Loucy (cell line): ENCODE measurements at regions not wholly inside any gene's neighbourhood (a gene's known extent, or its start where the extent isn't known, plus 50 kb on each side); places are given as distances from the start of the nearest gene placed in this dataset.

ENCODE experiments used
- H2AFZ ChIP-seq: fragments of 200-600 bp; sonication (generic); 2 replicates; pipeline ENCODE4 v1.6.0; 2016; ENCODE audit warnings: antibody characterized with exemption, mild to moderate bottlenecking, low read length, moderate library complexity
- H3F3A ChIP-seq: fragments of 200-600 bp; 2 replicates; pipeline ENCODE4 v1.6.0; 2016; ENCODE audit warnings: antibody characterized with exemption, low read depth, mild to moderate bottlenecking
- H3K27me3 ChIP-seq: fragments of 200-600 bp; sonication (generic); 2 replicates; pipeline ENCODE4 v1.6.1; 2014; ENCODE audit warnings: low read length, mild to moderate bottlenecking; ENCODE audit not compliant: insufficient read depth, poor library complexity, severe bottlenecking
- H3K36me3 ChIP-seq: fragments of 200-600 bp; sonication (generic); 2 replicates; pipeline ENCODE4 v1.6.1; 2016; ENCODE audit warnings: low read length; ENCODE audit not compliant: insufficient read depth
- H3K4me1 ChIP-seq: fragments of 200-600 bp; sonication (generic); 2 replicates; pipeline ENCODE4 v1.5.1; 2014; ENCODE audit warnings: low read length, mild to moderate bottlenecking; ENCODE audit not compliant: insufficient read depth, poor library complexity, severe bottlenecking
- H3K4me2 ChIP-seq: fragments of 200-600 bp; sonication (generic); 2 replicates; pipeline ENCODE4 v1.6.0; 2014; ENCODE audit warnings: antibody characterized with exemption, low read length, low read depth, mild to moderate bottlenecking; ENCODE audit not compliant: poor library complexity, severe bottlenecking
- H3K4me3 ChIP-seq: fragments of 200-600 bp; sonication (generic); 2 replicates; pipeline ENCODE4 v1.5.1; 2014; ENCODE audit warnings: low read length, mild to moderate bottlenecking, mixed read lengths; ENCODE audit not compliant: poor library complexity, severe bottlenecking
- H3K79me2 ChIP-seq: fragments of 200-600 bp; sonication (generic); 2 replicates; pipeline ENCODE4 v1.6.1; 2014; ENCODE audit warnings: low read length; ENCODE audit not compliant: insufficient read depth
- H3K9ac ChIP-seq: fragments of 200-600 bp; sonication (generic); 2 replicates; pipeline ENCODE4 v1.6.0; 2014; ENCODE audit warnings: mild to moderate bottlenecking, low read depth, low read length, moderate library complexity; ENCODE audit not compliant: poor library complexity, severe bottlenecking
- H3K9me2 ChIP-seq: fragments of 200-600 bp; sonication (generic); replicated peaks from 2 replicates; pipeline ENCODE4 v1.6.1; 2016; ENCODE audit warnings: low read depth, low read length, mixed read lengths
- H3K9me3 ChIP-seq: fragments of 200-600 bp; sonication (generic); 2 replicates; pipeline ENCODE4 v1.6.1; 2014; ENCODE audit warnings: mild to moderate bottlenecking, antibody characterized with exemption, low read length, low read depth; ENCODE audit not compliant: insufficient read depth
- H4K20me1 ChIP-seq: fragments of 200-600 bp; sonication (generic); 2 replicates; pipeline ENCODE4 v1.6.0; 2014; ENCODE audit warnings: antibody characterized with exemption, low read length, mild to moderate bottlenecking; ENCODE audit not compliant: insufficient read depth, poor library complexity, severe bottlenecking
- CTCF ChIP-seq: fragments of 200-600 bp; sonication (generic); conservative IDR thresholded peaks from 2 replicates; pipeline ENCODE4 v1.5.1; 2014; ENCODE audit warnings: mild to moderate bottlenecking, antibody characterized with exemption, low read length
- EZH2phosphoT487 ChIP-seq: fragments of 200-600 bp; IDR thresholded peaks from 2 replicates; pipeline ENCODE4 v1.6.1; 2018; ENCODE audit warnings: antibody characterized with exemption, mild to moderate bottlenecking, moderate library complexity, borderline replicate concordance

- Histone ChIP-seq H3F3A (no peaks in the 10 kb centered on the region), H3K4me2 (no peak overlapping the region)
Measured at GRCh38 chr6:156538875-156539660, 238.1 kb upstream of the ARID1B start.

GRCh38 chr6:156534594-156534993 is 242.6 kb upstream of the ARID1B start:
- no peaks in the 10 kb centered on the region for H3K9me2 ChIP-seq
- no peak overlapping the region for H2AFZ ChIP-seq
- no peaks in the 10 kb centered on the region for H3K4me1 ChIP-seq
- no peak for TF ChIP-seq EZH2phosphoT487
- TF ChIP-seq CTCF: no peak
- H4K20me1 ChIP-seq: no peaks in the 10 kb centered on the region
- H3F3A ChIP-seq: no peaks in the 10 kb centered on the region
- H3K9ac ChIP-seq: no peak overlapping the region
- H3K4me2 ChIP-seq: no peak overlapping the region
- no peaks in the 10 kb centered on the region for H3K9me3 ChIP-seq
- no peaks in the 10 kb centered on the region for H3K36me3 ChIP-seq
- no peak overlapping the region for H3K4me3 ChIP-seq
- H3K79me2 ChIP-seq: no peaks in the 10 kb centered on the region
- H3K27me3 ChIP-seq: no peaks in the 10 kb centered on the region

More at GRCh38 chr6:156538875-156539660, 238.1 kb upstream of the ARID1B start:
- no peaks in the 10 kb centered on the region for H3K36me3 ChIP-seq
- H3K4me3 ChIP-seq: no peak overlapping the region
- H3K9ac ChIP-seq: no peak overlapping the region
- H3K79me2 ChIP-seq: no peaks in the 10 kb centered on the region
- H3K27me3 ChIP-seq: no peaks in the 10 kb centered on the region
- no peaks in the 10 kb centered on the region for H3K9me2 ChIP-seq
- H4K20me1 ChIP-seq: no peaks in the 10 kb centered on the region
- H3K9me3 ChIP-seq: no peaks in the 10 kb centered on the region
- no peak overlapping the region for H2AFZ ChIP-seq
- no peak for TF ChIP-seq EZH2phosphoT487
- H3K4me1 ChIP-seq: no peaks in the 10 kb centered on the region

- Histone ChIP-seq H3F3A (no peaks in the 10 kb centered on the region), H3K9me3 (no peaks in the 10 kb centered on the region), H3K4me1 (no peaks in the 10 kb centered on the region), H3K4me3 (no peak overlapping the region), H3K27me3 (no peaks in the 10 kb centered on the region), H2AFZ (no peak overlapping the region), H3K9me2 (no peaks in the 10 kb centered on the region), H4K20me1 (no peaks in the 10 kb centered on the region), H3K79me2 (no peaks in the 10 kb centered on the region), H3K9ac (no peak overlapping the region), H3K36me3 (no peaks in the 10 kb centered on the region), H3K4me2 (no peak overlapping the region)
- no peak for TF ChIP-seq EZH2phosphoT487
- no peak for TF ChIP-seq CTCF
Measured at GRCh38 chr6:156533872-156534524, 243.2 kb upstream of the ARID1B start.
